Liver (tissue), 2 donors: ENCODE measurements at regions not wholly inside any gene's neighbourhood (a gene's known extent, or its start where the extent isn't known, plus 50 kb on each side); places are given as distances from the start of the nearest gene placed in this dataset.

Source experiments
- CTCF ChIP-seq: fragments of 150-350 bp; IDR thresholded peaks from 2 replicates; pipeline ENCODE4 v1.5.1; 2017; ENCODE audit warnings: improper control_type of control experiment, low read depth, low read length; ENCODE audit not compliant: missing input control
- MAX ChIP-seq: IDR thresholded peaks from 2 replicates; pipeline ENCODE4 v1.6.1; 2016; ENCODE audit warnings: antibody characterized with exemption
- donor health status: healthy.

- no peak for TF ChIP-seq CTCF
- no peak for TF ChIP-seq MAX
Measured at GRCh38 chr1:185444676-185445075, 127.6 kb upstream of the IVNS1ABP start.
